Prostate gland (tissue), 2 donors: ENCODE measurements at regions not wholly inside any gene's neighbourhood (a gene's known extent, or its start where the extent isn't known, plus 50 kb on each side); places are given as distances from the start of the nearest gene placed in this dataset.

Experiments used
- POLR2A ChIP-seq: fragments of 450-650 bp; IDR thresholded peaks from one replicate; pipeline ENCODE4 v1.6.1; 2016; ENCODE audit warnings: antibody characterized with exemption, mild to moderate bottlenecking
- POLR2AphosphoS5 ChIP-seq: sonication (generic); formaldehyde crosslinking; IDR thresholded peaks from one replicate; pipeline ENCODE4 v1.6.1; 2017; ENCODE audit warnings: antibody characterized with exemption
- TF ChIP-seq, protein P1 (sequence below), 4 experiments: fragments of 200-600 bp in 2 of 4; fragments of 450-650 bp in 2 of 4; sonication (generic) in 2 of 4; IDR thresholded peaks; 1 replicate in 3 of 4; 2 replicates in 1 of 4; pipeline ENCODE4 v1.5.1; 2016 to 2019; ENCODE audit warnings: antibody characterized with exemption in 4 of 4, mild to moderate bottlenecking in 2 of 4, moderate library complexity in 2 of 4

- no peak for TF ChIP-seq POLR2AphosphoS5
- TF ChIP-seq POLR2A = no peak
- TF ChIP-seq, protein P1, sequence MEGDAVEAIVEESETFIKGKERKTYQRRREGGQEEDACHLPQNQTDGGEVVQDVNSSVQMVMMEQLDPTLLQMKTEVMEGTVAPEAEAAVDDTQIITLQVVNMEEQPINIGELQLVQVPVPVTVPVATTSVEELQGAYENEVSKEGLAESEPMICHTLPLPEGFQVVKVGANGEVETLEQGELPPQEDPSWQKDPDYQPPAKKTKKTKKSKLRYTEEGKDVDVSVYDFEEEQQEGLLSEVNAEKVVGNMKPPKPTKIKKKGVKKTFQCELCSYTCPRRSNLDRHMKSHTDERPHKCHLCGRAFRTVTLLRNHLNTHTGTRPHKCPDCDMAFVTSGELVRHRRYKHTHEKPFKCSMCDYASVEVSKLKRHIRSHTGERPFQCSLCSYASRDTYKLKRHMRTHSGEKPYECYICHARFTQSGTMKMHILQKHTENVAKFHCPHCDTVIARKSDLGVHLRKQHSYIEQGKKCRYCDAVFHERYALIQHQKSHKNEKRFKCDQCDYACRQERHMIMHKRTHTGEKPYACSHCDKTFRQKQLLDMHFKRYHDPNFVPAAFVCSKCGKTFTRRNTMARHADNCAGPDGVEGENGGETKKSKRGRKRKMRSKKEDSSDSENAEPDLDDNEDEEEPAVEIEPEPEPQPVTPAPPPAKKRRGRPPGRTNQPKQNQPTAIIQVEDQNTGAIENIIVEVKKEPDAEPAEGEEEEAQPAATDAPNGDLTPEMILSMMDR (IDR thresholded peaks at IDR 0.05) = no peak
These were observed 297.8 kb downstream of the ZNF674 start for GRCh38 chrX:46247456-46247855.
